Astrocyte of the spinal cord (primary cell): ENCODE measurements at regions not wholly inside any gene's neighbourhood (a gene's known extent, or its start where the extent isn't known, plus 50 kb on each side); places are given as distances from the start of the nearest gene placed in this dataset.

Experiments used
- DNase-seq: peaks from one replicate; pipeline ENCODE4 v3.0.0; 2011; ENCODE audit warnings: low read depth, low spot score
- H3K4me3 ChIP-seq: 2 replicates; pipeline ENCODE4 v1.5.1; 2011; ENCODE audit warnings: low read depth, mild to moderate bottlenecking, low read length, moderate library complexity
- in situ Hi-C: cut with HindIII; loops from 2 replicates; pipeline ENCODE4 v1.10.0; 2017; ENCODE audit warnings: low sequenced_read_pairs
- TF ChIP-seq, protein P1 (sequence below): IDR thresholded peaks from 2 replicates; pipeline ENCODE4 v1.5.1; 2012; ENCODE audit warnings: low read depth, mild to moderate bottlenecking, low read length, inconsistent platforms

DNA sequence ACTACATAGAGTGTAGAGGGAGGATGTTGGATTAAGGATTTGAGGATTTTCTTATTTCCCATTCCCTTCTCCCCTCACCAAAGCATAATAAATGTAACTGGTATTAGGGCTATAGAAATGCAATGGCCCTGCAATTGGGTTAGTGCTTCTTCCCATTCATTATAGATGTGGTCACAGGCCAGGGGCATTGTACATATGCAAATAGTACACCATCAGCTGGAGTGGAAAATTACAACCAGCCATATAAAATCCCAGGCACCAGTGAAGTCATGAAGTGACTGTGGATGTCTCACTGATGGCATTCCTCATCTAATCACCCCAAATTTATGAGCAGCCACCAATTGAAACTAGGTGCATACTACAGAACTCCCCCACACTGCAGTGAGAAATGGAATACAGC lies 105.9 kb downstream of the PLK2 start:
- TF ChIP-seq, protein P1, sequence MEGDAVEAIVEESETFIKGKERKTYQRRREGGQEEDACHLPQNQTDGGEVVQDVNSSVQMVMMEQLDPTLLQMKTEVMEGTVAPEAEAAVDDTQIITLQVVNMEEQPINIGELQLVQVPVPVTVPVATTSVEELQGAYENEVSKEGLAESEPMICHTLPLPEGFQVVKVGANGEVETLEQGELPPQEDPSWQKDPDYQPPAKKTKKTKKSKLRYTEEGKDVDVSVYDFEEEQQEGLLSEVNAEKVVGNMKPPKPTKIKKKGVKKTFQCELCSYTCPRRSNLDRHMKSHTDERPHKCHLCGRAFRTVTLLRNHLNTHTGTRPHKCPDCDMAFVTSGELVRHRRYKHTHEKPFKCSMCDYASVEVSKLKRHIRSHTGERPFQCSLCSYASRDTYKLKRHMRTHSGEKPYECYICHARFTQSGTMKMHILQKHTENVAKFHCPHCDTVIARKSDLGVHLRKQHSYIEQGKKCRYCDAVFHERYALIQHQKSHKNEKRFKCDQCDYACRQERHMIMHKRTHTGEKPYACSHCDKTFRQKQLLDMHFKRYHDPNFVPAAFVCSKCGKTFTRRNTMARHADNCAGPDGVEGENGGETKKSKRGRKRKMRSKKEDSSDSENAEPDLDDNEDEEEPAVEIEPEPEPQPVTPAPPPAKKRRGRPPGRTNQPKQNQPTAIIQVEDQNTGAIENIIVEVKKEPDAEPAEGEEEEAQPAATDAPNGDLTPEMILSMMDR = no peak
- in situ Hi-C loops = no loop called here
- DNase-seq = no peak

DNA sequence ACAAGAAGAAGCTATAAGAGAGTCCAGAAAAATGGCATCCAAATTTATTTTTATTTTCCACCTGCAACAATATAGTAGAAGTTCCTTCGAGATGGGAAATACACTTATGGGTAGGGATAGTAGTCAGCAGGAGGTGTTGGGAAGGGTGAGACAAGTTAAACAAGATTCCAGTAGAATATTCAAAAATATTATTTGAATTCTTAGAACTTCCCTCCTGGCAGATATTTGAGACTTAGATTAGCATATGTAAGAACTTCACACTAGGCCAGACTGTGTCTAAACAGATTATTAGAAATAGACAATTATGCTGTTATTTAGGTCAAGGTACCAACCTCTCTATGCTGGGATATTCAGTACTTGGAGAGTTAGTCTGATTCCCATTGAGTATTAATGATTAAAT lies 108.7 kb downstream of the PLK2 start:
- DNase-seq = no peak
- TF ChIP-seq, protein P1 = no peak
- in situ Hi-C loops = no loop called here
- no peak overlapping the region for H3K4me3 ChIP-seq

More for the DNA sequence above, 105.9 kb downstream of the PLK2 start:
- no peak overlapping the region for H3K4me3 ChIP-seq

DNA sequence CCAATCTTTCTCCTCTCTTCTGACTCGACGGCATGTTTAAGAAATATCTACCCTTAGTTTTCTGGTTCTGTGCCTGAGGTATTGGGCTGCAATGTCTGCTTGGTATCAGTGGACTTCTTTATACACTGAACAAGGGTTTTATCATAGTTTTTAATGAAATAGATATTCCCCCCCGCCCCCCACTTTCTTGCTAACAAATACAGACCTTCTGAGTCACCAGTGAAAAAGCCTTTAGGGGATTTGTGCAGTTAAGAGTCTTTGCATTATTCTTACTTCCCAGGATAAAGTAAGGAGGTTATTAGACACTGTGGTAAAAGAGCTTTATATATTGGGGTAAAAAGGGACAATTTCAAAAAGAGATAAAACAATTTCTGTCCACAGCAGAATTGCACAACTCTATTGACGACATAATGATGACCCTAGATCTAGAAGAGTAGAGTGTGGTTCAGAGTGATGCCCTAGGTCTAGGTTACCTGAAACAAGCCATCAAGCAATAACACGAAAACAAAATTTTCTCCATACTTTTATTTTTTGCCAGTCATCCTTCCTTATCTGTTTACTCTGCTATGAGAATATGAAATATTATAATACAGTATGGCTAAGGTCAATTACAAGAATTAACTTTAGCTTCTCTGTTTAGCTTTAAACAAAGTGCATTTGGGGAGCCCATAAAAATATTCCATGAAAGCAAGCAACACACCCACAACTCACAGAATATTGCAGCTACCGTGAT lies 110.7 kb downstream of the PLK2 start:
- TF ChIP-seq, protein P1 = no peak
- no peak for DNase-seq
- in situ Hi-C loops = no loop called here
- H3K4me3 ChIP-seq = no peak overlapping the region

DNA sequence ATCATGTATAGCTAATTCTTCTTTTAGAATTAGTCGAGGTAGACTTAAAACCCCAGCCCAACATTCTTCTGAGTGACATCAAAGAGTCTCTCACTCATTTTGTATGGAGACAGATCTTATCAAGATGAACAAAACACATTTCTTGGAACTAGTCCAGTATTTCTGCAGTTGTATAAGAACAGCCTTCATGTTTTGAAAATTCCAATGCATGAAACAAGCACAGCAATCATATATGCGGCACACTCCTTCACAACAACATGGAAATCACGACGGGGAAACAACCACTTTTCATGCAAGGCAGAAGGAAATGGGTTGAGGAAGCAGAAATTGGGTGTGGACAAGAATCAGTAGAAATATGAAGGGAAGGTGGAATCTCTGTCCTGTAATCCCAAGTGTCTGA lies 113.8 kb downstream of the PLK2 start:
- TF ChIP-seq, protein P1 = no peak
- no peak overlapping the region for H3K4me3 ChIP-seq
- DNase-seq = no peak
- in situ Hi-C loops = no loop called here

DNA sequence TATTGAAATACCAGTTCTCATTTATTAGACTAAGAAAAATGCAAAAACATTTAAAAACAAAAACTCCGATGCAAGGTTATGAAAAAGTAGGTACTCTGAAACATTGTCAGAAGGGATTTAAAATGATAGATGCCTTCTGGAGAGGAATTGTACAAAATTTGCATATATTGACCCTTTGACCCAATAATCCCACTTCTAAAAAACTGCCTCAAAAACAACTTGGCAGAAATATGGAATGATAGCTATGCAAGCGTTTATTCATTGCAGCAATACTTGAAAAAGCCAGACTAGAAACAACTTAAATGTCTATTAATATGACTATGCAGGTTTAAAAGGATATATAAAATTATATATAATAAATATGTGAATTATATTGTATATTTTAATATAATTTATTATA lies 118.4 kb downstream of the PLK2 start:
- in situ Hi-C loops = no loop called here
- H3K4me3 ChIP-seq = no peak overlapping the region

DNA sequence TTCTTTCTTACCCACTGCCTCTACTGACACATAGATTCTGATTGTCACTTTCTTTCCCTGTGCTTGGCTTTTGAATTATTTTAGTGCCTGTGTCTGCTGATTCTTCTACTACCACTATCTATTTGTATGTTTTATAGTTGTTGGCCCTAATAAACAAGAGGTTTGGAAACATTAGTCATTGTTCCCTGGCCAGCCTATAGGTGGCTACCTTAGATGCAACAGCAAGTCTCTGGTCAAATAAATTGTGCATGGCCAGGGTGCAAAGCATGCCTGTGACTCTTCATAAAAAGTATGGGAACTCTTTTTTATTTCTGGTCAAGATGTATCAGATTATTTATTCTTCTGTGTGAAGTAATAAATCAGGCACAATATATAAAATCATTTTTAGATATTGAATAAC lies 124.4 kb downstream of the PLK2 start:
- H3K4me3 ChIP-seq = no peak overlapping the region
- in situ Hi-C loops = no loop called here
- TF ChIP-seq, protein P1 = no peak
- no peak for DNase-seq

More for the DNA sequence above, 118.4 kb downstream of the PLK2 start:
- TF ChIP-seq, protein P1 = no peak
- DNase-seq = no peak
